GM18861 (cell line): ENCODE measurements at regions not wholly inside any gene's neighbourhood (a gene's known extent, or its start where the extent isn't known, plus 50 kb on each side); places are given as distances from the start of the nearest gene placed in this dataset.
"Not testable (repeated sequence)": the region's sequence is repeated elsewhere in the genome, so short reads cannot be mapped to it uniquely, and the experiment has no call there.

ENCODE experiments used
- ATAC-seq: cut with Tn5 transposase; IDR thresholded peaks from one replicate; pipeline ENCODE4 v1.9.1; 2021; ENCODE audit not compliant: unreplicated experiment

- no peak for ATAC-seq
Observed at GRCh38 chr10:78207216-78207615, 173.6 kb downstream of the RPS24 start.

GRCh38 chr10:78207776-78208175 is 174.1 kb downstream of the RPS24 start:
- ATAC-seq, result no peak

GRCh38 chr10:78209970-78210369 is 176.3 kb downstream of the RPS24 start:
- no peak for ATAC-seq

- ATAC-seq, result no peak
Observed at GRCh38 chr10:78210548-78210947, 176.9 kb downstream of the RPS24 start.

- ATAC-seq, result no peak
Observed at GRCh38 chr10:78210976-78211375, 177.3 kb downstream of the RPS24 start.

GRCh38 chr10:78211561-78212051 is 177.9 kb downstream of the RPS24 start:
- ATAC-seq, result no peak

GRCh38 chr10:78212060-78212785 is 178.6 kb downstream of the RPS24 start:
- no peak for ATAC-seq

- no peak for ATAC-seq
Observed at GRCh38 chr10:78212786-78213175, 179.1 kb downstream of the RPS24 start.

GRCh38 chr10:78214955-78215354 is 181.3 kb downstream of the RPS24 start:
- no peak for ATAC-seq

GRCh38 chr10:78215645-78216044 is 182.0 kb downstream of the RPS24 start:
- ATAC-seq, result no peak

- ATAC-seq, result no peak
Observed at GRCh38 chr10:78217336-78217735, 183.7 kb downstream of the RPS24 start.

GRCh38 chr10:78218798-78219490 is 185.3 kb downstream of the RPS24 start:
- ATAC-seq, result no peak

GRCh38 chr10:78219568-78219967 is 185.9 kb downstream of the RPS24 start:
- not testable (repeated sequence) for ATAC-seq

GRCh38 chr10:78220781-78221180 is 187.1 kb downstream of the RPS24 start:
- no peak for ATAC-seq

GRCh38 chr10:78222096-78222790 is 188.6 kb downstream of the RPS24 start:
- no peak for ATAC-seq

- ATAC-seq, result no peak
Observed at GRCh38 chr10:78223088-78223487, 189.4 kb downstream of the RPS24 start.

GRCh38 chr10:78224602-78225001 is 190.9 kb downstream of the RPS24 start:
- ATAC-seq, result no peak

GRCh38 chr10:78225594-78225993 is 191.9 kb downstream of the RPS24 start:
- ATAC-seq, result no peak

- no peak for ATAC-seq
Observed at GRCh38 chr10:78229489-78229888, 195.8 kb downstream of the RPS24 start.

- ATAC-seq, result no peak
Observed at GRCh38 chr10:78229950-78230675, 196.4 kb downstream of the RPS24 start.

- ATAC-seq, result no peak
Observed at GRCh38 chr10:78231327-78231726, 197.7 kb downstream of the RPS24 start.
